NCI-H2029 treated with DMSO at 0.1 percent for 48 hours (cell line): ENCODE measurements at regions not wholly inside any gene's neighbourhood (a gene's known extent, or its start where the extent isn't known, plus 50 kb on each side); places are given as distances from the start of the nearest gene placed in this dataset.
A peak's percentile ranks its signal among the peaks of the same experiment; 100 is the strongest.

Experiments
- DNase-seq: peaks from one replicate; lab custom pipeline; 2025; lab: John Stamatoyannopoulos, UW

DNA sequence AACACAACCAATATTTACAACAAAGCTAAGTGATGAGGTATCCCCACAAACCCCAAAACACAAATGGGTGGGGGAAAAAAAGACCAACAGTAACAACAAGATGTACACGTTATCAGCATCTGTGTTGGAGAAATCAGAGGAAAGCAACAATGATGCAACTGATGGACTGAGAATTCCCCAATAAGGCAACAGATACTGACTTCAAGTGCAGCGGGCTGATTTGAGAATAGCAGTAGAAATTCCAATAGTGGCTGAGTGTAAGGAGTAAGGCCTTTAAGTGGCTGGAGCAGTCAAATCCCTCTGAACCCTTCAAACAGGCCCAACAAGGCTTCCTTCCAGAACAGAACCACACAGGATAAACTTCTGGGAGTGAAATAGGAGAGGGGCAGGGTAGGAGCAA lies 97.6 kb downstream of the TM2D1 start:
- no peak for DNase-seq

DNA sequence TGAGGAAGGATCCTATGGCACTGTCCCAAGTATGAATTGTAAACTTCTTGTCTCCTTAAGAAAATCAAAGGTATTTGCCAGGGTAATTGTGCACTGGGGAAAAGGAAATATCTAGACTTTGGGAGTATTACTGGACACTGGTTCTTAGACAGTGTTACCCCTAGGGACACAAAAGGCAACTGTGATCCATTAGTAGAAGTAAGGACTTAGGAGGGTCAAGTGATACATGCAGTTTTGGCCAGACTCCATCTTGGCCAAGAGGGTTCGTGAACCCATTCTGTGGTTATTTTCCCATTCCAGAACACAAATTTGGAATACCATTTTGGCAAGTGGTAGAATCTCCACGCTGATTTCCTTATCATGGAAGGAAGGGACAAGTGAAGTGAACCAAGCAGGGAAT lies 98.1 kb downstream of the TM2D1 start:
- DNase-seq = no peak

DNA sequence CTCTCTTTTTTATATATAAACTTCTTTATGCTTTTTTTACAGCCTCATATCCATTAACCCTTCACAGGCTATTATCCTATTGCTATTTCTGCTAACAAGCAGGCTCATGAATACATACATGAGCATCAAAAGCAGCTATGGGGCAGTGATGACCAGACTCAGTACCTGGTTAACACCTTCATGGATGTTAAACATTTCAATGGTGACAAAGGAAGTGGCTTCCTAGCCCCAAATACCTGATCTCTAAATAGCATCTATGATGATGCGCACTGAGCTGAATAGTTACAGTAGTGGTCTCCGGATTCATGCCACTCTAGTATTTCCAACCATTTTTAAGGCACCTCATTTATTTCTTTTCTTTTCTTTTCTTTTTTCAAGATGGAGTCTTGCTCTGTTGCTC lies 101.1 kb downstream of the TM2D1 start:
- no peak for DNase-seq

DNA sequence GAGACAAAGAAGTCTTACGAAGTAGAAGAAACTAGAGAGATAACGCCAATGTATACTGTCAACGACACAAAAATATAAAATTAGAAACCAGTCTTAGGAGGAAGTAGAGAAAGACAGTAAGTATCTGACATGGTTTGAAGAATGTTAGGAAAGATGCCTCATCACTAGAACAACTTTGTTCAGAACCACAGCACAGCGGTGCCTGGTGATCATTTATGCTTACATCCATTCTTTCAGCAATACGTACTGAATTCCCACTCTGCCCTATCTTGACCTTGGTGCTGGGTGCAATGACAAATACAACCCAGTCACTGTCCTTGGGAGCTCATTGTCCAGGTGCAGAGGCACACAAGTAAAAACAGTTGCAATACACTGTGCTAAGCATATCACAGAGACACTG lies 104.4 kb downstream of the TM2D1 start:
- no peak for DNase-seq

DNA sequence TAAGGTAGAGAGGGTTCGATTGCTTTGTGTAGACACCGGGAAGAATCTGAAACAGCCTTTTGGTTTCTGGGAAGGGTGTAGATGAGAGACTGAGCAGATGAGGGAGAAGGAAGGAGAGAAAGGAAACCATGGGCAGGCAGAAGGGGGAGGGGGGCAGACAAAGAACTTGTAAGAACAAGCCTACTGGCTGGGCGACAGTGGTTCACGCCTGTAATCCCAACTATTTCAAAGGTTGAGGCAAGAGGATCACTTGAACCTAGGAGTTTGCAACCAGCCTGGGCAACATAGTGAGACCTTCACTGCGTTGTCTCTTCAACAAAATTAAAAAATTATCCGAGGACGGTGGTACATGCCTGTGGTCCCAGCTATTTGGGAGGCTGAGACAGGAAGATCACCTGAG lies 106.2 kb downstream of the TM2D1 start:
- DNase-seq = no peak

DNA sequence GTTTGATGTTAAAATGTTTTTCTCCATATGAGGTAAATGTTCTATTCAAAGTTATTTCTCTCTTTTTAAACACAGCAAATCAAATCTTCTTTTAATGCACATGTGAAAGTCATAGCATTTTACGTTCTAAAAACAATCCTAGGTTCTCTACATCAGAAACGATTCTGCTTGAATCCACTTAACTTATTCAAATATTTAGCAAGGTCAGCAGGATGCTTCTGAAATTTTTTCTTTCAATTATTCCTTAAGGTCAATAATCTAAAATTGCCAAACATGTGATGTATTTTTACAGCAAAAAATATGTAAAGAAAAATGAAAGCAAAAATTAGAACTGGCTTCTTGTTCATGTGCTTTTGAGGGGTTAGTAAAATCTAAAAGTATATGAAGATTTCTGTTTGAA lies 106.7 kb downstream of the TM2D1 start:
- DNase-seq = no peak

DNA sequence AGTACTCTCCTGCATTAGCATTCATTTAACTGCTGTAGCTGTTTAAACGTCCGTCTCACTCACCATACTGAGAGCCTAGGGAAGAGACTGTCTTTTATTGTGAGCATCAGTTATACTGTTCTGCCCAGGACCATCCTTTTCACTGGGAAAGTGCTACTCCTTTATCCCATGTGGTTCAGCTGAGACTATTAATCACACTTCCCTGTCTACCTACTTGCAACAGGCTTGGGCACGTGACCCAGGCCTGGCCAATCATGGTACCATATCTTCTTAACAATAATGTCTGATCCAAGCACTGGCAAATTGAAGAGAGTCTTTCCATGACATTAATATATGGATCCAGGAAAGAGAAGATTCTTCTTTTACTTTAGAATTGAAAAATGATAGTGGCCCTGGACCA lies 108.1 kb downstream of the TM2D1 start:
- DNase-seq = no peak

DNA sequence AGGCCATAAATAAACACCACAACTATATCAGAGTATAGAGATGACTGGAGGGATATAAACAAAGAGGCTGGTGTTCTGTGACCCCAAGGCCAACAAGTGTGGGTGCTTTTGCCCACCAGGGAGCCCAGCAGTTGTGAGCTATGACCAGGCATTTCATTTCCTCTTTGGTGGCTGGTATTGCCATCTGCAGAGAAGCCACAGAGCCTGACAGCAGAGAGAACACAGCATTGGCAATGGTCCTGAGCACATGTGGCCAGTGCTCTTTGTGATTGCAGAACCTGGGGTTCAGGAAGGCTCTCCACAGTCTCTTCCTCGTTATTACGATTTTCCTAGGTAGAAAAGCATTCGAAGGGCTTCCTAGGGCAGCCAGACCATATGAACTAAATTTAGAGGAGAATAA lies 112.3 kb downstream of the TM2D1 start:
- DNase-seq = no peak

DNA sequence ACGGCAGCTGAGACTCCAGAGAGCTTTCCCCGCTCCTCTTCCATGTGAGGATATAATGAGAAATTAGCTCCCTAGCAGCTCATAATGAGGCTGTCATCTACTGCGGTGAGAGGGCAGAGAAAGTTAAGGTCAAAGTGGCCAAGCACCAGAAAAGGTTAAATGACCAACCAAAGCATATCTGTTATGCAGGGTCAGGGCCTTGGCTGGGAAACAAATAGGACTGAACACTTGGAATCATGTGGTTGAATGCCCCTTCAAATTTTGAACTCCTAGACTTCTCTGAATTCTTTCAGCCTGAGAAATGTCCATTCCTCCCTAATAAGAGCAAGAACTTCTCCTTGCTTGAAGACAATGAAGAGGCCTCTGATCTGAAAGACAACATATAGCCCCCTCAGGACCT lies 115.9 kb downstream of the TM2D1 start:
- no peak for DNase-seq

DNA sequence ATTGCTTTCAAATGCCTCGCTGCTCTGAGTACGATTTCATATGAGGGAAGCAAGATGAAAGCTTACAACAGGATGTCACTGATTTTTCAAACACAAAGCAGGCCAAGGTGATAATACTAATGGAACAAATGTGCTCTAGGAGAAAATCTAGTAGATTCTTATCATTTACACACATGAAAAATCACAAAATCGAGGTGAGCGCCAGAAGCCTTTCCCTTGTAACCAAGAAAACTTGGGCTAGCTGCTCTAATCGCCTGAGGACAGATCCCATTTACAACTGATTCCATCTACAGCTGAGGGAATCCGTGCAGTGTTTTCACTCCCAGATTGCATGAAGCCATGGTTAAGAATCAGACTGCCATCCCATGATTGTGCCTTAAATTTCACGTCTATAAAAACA lies 117.5 kb downstream of the TM2D1 start:
- no peak for DNase-seq

DNA sequence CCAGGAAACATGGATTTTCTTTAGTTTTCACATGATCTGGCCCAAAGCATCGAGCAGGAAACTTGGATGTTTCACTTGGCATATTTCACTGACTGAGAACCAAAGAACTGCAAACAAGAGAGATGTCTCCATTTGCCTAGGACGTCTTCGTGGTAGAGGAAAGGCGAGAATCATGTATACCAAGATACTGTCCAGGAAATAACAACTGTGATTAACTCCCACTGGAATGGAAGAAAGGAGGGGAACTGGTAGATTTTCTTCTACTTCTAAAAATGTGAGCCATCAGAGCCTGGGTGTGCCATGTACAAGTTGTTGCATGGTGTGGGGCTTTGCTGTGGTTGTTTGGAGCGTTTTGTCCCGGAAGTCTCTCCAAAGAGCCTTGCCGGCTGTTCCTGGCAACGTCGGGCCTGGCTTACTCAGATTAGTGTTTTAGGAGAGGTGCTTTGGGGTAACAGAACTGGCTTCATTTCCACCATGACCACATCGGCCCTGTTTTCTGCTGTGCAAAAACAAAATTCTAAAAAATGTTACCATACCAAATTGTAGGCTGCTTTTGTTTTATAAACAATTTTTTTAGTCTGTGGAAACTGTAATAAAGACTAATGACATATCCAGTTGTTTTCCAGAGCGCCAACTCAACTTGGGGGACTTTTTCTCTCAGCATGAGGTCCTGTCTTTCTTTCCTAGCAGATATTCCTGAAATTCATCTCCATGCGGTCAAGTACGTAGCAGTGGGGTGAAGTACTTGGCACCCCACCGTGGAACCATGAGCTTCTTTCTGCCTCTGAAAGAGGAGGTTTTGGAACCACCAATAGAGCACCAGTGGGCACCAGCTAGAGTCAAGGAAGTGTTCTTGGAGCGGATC lies 118.3 kb downstream of the TM2D1 start:
- no peak for DNase-seq

DNA sequence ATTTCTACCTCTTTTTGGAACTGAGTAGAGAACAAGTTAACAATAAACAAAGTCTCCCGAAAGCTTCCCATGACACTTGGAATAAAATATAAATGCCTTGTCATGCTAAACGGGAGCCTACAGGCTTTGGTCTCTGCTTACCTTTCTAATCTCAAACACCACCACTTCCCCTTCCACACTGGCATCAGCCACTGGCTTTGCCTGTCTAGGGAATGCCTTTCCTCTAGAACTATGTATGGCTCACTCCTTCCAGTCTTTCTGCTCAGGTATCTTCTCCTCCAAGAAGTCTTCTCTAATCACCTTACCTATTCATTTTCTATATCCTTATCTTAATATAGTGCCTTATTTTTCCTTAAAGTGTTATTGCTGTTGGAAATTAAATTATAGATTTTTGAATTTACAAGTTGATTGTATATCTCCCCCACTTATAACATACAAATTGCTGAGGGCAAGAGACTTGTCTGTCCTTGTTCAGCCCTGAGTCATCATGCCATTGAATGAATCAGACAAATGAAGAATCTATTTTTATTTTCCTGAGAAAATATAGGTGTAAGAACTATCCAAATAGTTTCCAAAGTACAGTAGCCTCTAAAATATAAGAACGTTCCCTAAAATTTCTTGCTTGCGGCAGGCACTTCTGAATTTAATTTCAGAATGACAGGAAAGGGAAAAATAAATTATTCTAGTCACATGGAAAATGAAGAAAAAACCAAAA lies 119.2 kb downstream of the TM2D1 start:
- DNase-seq = no peak

DNA sequence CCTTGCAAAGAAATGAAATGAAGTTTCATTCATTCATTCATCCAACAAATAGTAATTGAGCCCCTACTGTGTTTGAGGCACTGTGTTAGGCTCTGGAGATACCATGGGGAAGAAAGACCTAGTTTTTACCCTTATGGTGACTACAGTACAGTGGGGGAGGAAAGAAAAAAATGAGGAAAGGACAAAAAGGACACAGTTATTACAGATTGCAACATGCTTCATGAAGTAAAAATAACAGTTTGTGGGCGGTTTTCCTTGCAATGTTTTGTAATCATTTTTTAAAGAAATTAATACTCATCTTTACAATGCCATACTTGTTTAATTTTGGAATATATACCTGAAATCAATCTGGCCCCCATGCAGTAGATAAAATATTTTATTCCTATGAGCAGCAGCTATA lies 120.3 kb downstream of the TM2D1 start:
- DNase-seq = no peak

DNA sequence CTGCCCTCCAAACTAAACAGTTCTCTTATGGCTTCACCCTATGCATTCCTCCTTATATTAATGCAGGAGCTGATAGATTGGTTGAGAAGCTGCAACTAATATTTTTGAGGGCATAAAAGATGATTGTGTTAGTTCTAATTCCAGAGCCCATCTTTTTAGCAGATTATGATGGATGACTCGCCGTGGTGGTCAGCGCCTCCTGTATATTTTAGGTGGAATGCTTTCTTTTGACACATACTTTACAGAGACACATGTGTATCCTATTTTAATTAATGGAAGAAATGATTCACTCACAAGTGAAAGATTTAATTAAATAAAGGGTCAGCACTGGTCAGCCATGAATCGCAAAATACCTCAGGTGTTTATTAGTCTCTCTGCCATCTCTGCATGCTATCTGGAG lies 120.7 kb downstream of the TM2D1 start:
- DNase-seq = no peak

DNA sequence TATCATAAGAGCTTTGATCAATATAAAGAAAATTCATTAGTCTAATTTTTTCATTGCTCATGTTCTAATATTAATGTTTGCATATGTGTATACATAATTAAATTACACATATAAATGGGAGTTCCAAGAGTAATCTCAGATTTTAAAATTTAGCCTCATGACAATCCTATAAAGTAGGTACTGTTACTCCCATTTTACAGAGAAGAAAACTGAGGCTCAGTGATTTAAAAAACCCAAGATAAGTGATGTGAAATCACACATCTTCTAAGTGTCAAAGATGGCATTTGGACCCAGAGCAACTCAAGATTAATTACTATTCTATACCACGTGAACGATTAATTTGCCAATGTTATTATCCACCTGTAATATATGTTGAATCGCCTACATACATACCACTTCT lies 122.3 kb downstream of the TM2D1 start:
- no peak for DNase-seq

DNA sequence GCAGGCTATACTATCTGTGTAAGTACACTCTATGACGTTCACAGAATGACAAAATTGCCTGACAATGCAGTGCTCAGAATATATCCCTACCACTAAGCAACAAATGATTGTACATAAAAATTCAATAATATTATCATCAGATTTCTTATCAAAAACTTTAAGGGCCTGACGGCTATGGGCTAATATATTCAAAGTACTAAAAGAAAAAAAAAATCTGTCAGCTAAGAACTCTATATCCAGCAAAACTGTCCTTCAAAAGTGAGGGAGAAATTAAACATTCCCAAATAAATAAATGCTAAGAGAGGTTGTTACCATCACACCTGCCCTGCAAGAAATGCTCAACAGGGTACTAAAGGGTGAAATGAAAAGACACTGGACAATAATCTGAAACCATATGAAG lies 127.3 kb downstream of the TM2D1 start:
- DNase-seq = no peak

DNA sequence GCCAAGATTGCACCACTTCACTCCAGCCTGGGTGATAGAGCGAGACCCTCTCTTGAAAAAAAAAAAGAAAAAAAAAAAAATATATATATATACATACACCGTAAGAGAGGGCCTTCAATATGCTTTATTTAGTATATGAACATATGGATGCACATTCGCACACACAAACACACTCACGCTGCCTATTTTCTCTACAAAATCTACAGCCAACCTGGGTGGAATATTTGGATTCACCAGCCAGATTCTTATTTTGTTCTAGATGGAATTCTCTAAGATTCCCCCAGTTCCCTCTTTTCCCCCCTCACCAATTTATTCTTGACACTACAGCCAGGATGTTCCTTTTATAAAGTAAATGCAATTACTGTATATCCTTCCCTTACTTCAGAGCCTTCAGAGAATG lies 131.6 kb downstream of the TM2D1 start:
- DNase-seq = no peak

DNA sequence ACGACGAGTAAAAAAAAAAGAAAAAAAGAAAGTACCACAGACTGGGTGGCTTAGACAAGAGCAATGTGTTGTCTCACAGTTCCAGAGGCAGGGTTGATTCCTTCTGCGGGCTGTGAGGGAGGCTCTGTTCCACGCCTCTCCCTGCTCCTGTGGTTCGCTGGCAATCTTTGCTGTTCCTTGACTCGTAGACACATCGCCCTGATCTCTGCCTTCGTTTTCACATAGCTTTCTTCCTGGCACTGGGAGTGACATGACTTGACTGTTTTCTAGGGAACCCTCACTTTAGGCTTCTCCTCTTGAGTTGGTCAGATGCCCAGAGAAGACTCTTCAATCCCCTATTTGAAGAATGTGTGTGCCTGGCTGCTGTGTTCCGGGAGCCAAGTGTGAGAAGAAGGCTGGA lies 133.6 kb downstream of the TM2D1 start:
- DNase-seq = no peak

DNA sequence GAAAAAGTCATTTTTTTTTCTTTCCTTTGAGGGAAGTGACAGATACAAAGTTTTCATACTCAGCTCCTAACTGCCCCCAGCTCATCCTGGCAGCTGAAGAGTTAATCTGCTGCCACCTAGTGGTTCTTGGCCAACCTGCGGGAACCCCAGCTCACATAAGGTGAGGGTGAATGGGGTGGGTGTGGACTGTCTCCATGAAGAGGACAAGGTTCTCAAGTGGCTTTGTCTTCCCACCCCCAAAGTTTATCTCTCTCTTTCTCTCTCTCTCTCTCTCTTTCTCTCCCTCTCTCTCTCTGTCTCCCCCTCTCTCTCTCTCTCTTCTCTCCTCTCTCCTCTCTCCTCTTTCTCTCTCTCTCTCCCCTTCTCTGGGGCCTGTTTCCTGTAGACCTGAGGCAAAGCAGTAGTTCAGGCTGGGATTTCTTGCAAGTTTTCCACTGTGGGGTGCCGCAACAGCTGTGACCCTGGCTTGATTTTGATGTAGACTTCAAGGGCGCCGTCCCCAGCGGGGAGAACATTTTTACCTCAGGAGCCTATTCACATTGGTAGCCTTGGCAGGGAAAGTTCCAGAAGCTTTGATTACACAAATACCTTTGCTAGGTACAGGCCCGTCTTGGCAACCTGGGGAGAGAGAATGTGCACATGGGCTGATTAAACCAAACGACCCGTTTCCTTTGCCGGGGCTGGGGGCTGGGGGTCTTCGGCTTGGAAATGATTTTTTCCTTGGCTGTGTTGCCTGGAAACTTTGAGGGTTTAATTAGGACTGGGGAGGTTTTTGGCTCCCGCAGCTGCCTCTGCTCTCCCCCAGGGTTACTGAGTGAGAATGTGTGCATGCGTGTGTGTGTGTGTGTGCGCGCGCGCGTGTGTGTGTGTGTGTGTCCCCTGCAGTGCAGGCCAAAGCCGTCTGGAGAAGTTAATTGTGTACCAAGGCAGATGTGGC lies 135.9 kb downstream of the TM2D1 start:
- DNase-seq = peak; percentile 89

DNA sequence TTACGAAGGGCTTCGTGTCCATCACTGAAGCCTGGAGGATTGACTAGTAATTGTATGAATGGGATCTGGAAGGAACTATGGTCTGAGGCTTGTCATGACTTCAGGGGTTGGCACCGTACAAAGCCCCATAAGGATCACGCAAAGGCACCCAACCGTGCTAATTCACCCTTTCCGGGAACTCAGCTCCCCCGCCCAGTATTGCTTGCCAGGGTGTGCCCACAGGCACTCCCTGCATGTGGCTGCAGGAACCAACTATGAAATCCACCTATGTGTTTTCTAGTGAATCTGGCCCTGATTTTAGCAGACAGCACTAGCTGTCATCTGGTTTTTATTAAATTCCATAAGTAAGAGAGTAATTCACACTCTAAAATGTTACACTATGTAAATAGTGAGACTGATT lies 139.2 kb downstream of the TM2D1 start:
- DNase-seq = no peak

DNA sequence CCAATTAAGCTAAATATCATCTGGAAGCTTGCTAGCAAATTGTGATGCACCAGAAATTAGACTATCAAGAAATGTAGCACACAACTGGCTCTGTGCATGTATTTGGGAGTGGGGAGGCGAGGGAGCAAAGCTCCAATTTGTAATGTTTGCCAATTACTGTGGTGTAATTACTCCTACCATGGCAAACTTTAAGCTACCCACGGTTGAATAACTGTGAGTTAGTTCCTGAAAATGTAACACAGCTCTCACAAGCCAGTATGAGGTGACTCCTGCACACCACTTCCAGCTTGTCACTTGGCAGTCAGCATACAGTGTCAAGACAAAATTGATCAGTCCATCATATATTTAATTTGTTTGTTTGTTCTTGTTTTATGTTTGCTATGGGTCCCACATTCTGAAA lies 141.2 kb downstream of the TM2D1 start:
- DNase-seq = no peak

DNA sequence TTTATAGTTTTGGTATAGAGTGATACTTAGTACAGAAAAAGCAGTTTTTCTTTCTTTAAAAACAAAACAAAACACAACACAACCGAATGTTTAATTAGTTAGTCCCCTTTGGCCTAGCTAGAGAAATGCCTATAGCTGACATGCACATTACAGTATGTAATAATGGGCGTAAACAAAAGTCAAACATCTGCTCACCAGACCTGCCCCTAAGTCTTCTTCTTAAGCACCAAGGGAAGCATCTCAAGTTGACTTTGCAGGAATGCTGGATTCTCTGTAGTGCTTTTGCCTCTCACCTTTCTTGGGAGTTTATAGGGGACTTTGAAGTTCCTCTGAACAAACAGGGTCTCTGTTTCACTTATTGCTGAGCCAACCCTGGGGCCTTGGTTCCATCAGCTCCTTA lies 143.7 kb downstream of the TM2D1 start:
- DNase-seq = no peak

DNA sequence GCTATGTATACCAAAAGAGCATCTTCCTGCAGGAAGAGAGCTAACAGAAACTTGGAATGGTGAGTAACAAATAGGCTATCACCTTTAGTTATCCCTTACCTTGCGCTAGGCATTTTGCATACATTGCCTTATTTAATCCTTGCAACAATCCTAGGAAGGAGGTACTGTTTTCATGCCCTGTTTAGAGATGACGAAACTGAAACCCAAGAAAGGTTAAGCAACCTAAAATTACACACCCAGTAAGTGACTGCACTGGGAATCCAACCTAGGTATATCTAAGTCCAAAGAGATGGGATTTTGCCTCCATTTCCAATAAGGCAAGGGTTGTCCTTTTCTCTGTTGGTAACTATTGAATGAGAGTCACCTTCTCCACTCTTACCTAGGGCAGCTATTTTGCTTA lies 144.5 kb downstream of the TM2D1 start:
- DNase-seq = no peak
